NCI-H345 treated with DMSO at 0.1 percent for 48 hours (cell line): ENCODE measurements at regions not wholly inside any gene's neighbourhood (a gene's known extent, or its start where the extent isn't known, plus 50 kb on each side); places are given as distances from the start of the nearest gene placed in this dataset.
"Not testable (repeated sequence)": the region's sequence is repeated elsewhere in the genome, so short reads cannot be mapped to it uniquely, and the experiment has no call there.

Experiments used
- DNase-seq: peaks from one replicate; lab custom pipeline; 2025; ENCODE audit not compliant: unreplicated experiment; lab: John Stamatoyannopoulos, UW

GRCh38 chr4:115515366-115515765 is 401.9 kb upstream of the NDST4 start:
- no peak for DNase-seq

- DNase-seq: no peak
Observed at GRCh38 chr4:115514675-115515074, 401.3 kb upstream of the NDST4 start.

- no peak for DNase-seq
Observed at GRCh38 chr4:115505326-115505725, 391.9 kb upstream of the NDST4 start.

GRCh38 chr4:115501656-115502055 is 388.2 kb upstream of the NDST4 start:
- no peak for DNase-seq

GRCh38 chr4:115493770-115494169 is 380.4 kb upstream of the NDST4 start:
- DNase-seq: not testable (repeated sequence)

GRCh38 chr4:115491686-115492085 is 378.3 kb upstream of the NDST4 start:
- no peak for DNase-seq

- DNase-seq: no peak
Observed at GRCh38 chr4:115489279-115489678, 375.9 kb upstream of the NDST4 start.

- no peak for DNase-seq
Observed at GRCh38 chr4:115485402-115485801, 372.0 kb upstream of the NDST4 start.

- DNase-seq: no peak
Observed at GRCh38 chr4:115484479-115484878, 371.1 kb upstream of the NDST4 start.

- DNase-seq: no peak
Observed at GRCh38 chr4:115470763-115471162, 357.3 kb upstream of the NDST4 start.

GRCh38 chr4:115459301-115459700 is 345.9 kb upstream of the NDST4 start:
- DNase-seq: not testable (repeated sequence)

- DNase-seq: no peak
Observed at GRCh38 chr4:115456231-115456630, 342.8 kb upstream of the NDST4 start.

GRCh38 chr4:115454228-115454627 is 340.8 kb upstream of the NDST4 start:
- no peak for DNase-seq

- no peak for DNase-seq
Observed at GRCh38 chr4:115453416-115453815, 340.0 kb upstream of the NDST4 start.

GRCh38 chr4:115452229-115452628 is 338.8 kb upstream of the NDST4 start:
- DNase-seq: not testable (repeated sequence)

GRCh38 chr4:115437739-115438138 is 324.3 kb upstream of the NDST4 start:
- no peak for DNase-seq

- no peak for DNase-seq
Observed at GRCh38 chr4:115433491-115433890, 320.1 kb upstream of the NDST4 start.

GRCh38 chr4:115430024-115430423 is 316.6 kb upstream of the NDST4 start:
- DNase-seq: no peak

- no peak for DNase-seq
Observed at GRCh38 chr4:115428455-115428854, 315.0 kb upstream of the NDST4 start.

- DNase-seq: no peak
Observed at GRCh38 chr4:115424852-115425251, 311.4 kb upstream of the NDST4 start.

GRCh38 chr4:115418635-115419396 is 305.4 kb upstream of the NDST4 start:
- no peak for DNase-seq

GRCh38 chr4:115396034-115396433 is 282.6 kb upstream of the NDST4 start:
- DNase-seq: no peak

- no peak for DNase-seq
Observed at GRCh38 chr4:115376866-115377265, 263.4 kb upstream of the NDST4 start.
